Lower leg skin (tissue), 3 donors: ENCODE measurements at regions not wholly inside any gene's neighbourhood (a gene's known extent, or its start where the extent isn't known, plus 50 kb on each side); places are given as distances from the start of the nearest gene placed in this dataset.

ENCODE experiments used
- CTCF ChIP-seq, 3 donors: fragments of 450-650 bp; IDR thresholded peaks; one replicate each; pipeline ENCODE4 v1.5.1; 2016; ENCODE audit warnings: antibody characterized with exemption in 3 of 3, mild to moderate bottlenecking in 3 of 3, moderate library complexity in 2 of 3
- POLR2A ChIP-seq, 2 donors: fragments of 450-650 bp; IDR thresholded peaks; one replicate each; pipeline ENCODE4 v1.6.1; 2016 to 2017; ENCODE audit warnings: antibody characterized with exemption in 2 of 2, mild to moderate bottlenecking in 1 of 2, moderate library complexity in 1 of 2

DNA sequence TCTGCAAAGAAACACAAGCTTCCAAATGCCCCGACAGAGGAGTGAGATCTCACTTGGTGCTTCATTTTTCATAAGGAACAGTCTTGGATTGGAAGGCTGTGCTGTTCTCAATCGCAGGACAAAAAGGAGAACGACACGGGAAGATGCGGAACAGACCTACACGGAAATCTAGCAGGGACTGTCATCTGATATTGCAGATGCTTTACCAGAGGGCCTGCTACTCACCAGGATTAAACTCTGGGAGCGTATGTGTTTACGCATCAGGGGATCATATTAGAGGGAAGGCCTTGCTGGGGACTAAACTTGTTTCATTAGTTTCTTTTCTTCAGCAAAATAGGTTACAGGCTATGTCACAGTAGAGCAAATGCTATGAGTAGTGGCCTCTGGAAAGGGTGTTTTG, 82.8 kb upstream of the EEPD1 start:
- TF ChIP-seq CTCF (IDR thresholded peaks at IDR 0.05) (no peak), POLR2A (IDR thresholded peaks at IDR 0.05) (no peak)
